SIG-M5 treated with dmso at 0.1 percent for 504 hours (cell line): ENCODE measurements at regions not wholly inside any gene's neighbourhood (a gene's known extent, or its start where the extent isn't known, plus 50 kb on each side); places are given as distances from the start of the nearest gene placed in this dataset.

Experiments
- DNase-seq: peaks from one replicate; lab custom pipeline; 2025; ENCODE audit not compliant: unreplicated experiment; lab: John Stamatoyannopoulos, UW

DNA sequence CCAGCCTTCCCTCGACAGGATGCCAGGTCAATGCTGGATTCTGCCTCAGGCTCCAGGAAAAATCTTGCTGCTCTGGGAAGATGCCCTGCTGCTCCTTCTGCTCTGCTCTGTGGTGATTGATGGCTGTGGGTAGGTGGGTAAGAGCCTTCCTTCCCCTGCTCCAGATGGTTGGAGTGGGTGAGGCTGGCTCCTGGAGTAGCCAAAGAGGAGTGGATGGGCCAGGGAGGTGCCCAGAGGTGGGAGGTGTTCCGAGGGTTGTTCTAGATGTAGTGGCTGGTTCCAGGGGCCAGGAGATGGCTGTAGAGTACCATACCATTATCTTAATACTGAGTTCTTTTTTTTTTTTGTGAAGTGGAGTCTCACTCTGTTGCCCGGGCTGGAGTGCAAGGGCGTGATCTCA is 99.6 kb upstream of the THY1 start:
- no peak for DNase-seq

DNA sequence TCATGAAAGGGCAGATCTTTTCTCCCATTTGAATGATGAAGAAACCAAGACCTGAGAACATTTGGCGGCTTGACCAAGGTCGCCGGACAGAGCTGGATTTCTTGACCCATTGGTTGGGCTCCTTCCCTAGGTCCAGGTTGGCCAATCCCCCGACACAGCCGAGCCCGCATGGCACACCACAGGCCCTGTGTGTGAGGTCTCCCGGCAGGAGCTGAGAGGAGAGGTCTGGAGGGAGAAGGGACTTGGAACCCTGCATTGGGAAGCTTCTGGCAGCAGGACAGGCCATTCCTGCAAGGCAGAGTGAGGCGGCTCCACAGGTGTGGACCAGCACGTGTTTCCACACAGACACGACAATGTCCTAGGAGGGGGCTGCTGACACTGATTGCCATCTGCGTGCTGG is 98.6 kb upstream of the THY1 start:
- no peak for DNase-seq

DNA sequence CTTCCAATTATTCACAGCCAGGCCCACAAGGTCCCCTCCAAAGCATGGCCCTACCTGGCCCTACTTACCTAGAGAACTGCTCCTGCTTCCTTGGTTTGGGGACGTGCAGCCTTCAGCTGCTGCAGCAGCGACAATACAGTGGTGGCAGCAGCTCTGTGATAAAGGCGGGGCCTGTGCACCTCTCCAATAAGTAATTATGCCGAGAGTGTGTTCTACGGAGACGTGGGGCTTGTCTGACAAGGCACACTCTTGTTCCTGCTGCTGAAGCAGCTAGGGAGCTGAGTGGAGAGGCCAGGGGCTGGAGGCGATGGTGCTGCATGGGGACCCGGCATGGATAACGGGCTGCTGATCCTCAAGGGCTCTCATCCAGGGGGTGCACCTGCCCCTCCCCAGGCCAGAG is 98.0 kb upstream of the THY1 start:
- no peak for DNase-seq

DNA sequence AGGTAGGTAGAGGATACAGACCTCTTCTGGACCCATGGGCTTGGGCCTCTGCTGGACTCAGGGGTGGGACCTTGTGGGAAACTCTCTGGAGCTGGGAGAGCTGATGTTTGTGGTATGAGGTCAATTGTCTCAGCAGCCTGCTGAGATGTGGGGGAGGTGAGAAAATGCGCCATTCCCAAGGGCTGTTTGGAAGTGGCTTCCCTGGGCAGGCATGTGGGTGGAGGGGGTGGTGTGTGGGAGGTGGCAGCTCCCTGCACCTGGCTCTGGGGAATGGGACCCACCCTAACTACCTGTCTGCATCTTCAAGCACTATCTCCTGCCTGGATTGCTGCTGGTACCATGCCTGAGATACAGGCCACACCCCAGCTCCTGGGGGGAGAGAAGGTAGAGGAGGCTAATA is 97.4 kb upstream of the THY1 start:
- no peak for DNase-seq

DNA sequence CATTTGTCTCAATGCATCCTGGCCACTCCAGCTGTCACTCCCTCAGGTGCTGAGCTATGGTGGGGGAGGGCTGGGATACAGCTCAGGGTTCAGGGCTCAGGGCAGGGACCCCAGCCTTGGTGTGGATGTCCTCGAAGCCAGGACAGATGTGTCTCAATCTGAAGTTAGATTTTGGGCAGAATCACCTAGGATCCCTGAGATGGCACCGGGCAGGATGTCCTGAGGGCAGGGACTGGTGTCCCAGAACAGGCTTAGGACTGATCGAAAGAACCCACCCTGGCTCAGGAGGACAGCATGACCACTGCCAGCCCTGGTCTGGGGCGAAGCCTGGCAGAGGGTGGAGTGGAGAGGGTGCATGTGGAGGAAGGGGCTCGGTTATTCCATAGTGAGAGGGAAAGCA is 96.8 kb upstream of the THY1 start:
- no peak for DNase-seq

DNA sequence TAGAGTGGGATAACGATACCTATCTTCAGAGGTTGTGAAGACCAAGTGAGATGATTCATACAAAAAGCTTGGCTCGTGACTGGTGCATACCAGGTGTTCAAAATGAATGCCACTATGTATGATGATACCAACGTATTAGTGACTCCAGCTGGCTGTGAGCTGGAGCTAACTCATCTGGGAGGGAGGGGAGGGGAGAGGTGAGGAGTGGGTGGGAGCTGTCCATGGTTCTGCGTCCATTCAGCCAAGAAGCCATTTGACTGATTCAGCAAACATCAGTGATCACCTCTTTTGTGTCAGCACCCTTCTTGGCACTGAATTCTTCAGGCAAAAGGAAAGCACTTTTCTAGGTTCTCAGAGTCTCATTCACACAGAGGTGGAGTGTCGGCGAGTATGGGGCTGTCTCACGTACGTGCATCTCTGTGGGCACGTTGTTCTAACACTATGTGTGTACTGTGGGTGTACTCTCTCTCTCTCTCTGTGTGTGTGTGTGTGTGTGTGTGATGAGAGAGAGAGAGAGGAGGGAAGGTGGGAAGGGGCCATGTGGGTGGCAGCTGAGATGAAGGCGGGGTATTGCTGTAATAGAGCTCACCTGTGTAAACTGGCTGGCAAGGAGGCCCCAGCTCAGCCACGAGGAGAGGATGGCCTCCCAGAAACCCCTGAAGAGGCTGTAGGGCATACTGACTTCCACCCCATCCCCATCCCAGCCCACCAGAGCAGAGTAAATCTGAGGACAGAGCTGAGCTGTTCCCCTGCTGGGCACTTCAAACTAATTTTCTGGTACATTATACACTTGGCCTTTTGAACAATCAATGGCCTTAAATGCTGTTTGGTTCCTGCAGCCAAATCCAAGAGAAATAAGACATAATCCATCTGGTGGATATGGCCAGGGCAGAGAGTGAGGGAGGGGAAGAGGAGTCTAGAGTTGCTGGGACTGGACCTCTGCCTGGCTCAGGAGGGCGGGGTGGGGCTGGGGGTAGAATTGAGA is 96.1 kb upstream of the THY1 start:
- DNase-seq = no peak

DNA sequence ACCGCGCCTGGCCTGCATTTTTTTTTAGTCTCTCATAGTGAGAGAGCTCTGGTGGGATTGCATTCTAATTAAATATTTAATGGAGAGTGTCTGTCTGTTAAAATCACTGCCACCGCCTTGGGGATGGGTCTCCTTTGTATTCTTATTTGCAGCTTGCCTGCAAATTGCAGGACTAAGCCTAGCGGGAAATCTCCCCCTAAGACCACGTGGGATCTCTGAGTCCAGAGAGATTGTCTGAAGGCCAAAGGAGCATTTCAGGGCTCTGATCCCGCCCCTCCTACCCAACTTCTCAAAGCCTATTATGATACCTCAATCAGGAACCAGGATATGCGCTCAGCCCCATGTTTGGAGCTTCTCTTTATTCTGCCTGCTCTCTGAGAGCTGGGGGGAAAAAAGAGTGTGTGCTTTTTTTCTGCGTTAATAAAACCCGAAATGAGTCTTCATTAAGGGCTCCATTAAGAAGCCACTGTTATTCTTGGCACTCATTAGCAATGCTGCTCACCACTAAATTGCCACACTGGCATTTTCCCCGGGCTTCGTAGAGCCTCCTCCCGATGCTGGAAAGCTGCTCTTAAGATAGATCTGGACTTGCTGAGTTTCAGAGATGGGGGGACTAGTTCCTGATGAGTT is 92.9 kb upstream of the THY1 start:
- no peak for DNase-seq

DNA sequence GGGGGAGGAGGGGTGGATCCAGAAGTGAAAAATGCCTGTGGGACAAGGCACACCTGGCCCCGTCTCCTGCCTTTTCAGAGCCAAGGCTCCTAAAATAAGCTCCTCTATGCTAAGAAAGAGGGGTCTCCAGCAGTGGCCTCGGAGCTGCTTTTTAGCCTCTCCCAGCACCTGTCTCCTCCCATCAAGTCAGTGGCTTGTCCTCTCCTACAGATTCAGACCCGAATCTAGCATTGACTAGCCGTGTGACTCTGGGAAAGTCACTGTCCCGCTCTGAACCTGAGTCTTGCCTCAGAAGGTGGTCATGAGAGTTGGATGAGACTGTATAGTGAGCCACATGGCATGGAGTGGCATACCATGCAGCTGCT is 90.8 kb upstream of the THY1 start:
- DNase-seq = no peak

DNA sequence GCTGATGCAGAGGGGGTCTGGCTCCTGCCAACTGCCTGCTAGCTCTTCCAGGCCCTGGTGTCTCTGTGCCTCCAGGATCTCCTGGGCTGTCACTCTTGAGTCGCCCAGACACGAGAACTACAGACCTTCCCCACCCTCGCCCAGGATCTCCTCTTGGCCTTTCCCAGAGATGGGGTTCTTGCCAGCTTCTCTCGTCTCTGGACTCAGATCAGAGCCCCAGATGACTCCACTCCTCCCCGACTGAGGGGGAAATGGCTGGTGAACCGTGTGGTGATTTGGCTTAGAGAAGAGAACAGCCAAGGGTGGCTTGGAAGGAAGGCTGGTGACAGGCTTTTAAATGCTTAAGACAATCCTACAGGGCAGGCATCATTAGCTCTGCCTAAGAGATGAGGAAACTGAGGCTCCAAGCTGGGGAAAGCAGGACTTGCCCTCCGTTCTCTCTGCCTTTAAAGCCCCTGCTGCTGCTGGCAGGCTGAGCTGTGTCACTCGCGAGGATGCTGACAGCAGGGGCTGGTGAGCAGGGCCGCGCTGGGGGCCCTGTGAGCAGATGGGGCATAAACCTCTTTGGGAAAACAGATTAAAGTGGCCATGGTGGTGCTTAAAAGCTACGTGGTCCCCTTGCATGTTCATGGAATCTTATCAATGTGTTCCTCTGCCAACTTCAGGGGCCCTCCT is 90.3 kb upstream of the THY1 start:
- DNase-seq = no peak

DNA sequence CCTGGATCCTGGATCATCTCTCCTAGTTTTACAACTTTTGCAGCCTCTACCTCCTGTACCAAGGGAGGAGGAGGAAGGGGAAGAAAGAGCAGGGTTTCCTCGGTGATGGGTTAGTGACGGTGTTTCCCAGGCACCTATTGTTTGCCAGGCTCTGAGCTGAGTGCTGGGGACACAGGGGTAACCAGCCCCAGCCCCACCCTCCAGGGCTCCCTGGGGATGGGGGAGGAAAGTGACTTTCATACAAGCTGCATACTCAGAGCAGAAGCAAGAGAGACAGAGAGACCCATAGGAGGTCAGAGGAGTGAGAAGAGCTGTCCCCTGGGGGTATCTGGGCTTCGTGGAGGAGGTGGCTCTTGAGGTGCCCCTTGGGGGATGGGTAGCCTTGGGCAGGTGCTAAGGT is 89.4 kb upstream of the THY1 start:
- DNase-seq = no peak

DNA sequence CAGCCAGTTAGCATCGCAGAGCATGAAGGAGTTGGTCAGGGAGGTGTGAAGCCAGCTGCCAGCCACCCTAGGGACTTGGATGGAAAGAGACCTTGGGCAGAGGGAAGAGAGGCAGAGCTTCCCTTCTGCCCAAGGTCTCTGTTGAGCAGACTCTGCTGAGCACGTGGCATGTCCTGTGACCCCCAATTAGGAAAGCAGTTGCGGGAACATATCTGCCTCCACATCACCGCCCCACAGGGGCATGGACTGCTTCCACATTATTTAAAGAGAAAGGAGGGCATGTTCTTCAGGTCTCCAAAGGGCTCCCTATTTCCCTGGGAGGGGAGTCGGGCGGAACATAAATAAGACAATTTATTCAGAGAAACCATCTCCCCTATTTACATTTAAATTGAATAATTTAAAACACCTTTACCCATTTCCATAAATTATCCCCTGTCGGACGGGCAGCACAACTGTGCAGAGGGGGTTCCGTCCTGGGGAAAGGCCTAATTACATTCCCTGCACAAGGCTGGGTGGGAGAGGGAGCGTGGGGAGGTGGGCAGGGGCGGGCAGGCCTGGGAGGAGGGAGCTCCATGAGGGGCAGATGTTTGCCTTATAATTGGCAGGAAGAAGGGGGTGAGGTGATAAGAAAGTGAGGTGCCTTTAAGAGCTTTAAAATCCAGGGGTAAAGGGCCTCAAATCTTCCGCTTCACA is 88.8 kb upstream of the THY1 start:
- no peak for DNase-seq

DNA sequence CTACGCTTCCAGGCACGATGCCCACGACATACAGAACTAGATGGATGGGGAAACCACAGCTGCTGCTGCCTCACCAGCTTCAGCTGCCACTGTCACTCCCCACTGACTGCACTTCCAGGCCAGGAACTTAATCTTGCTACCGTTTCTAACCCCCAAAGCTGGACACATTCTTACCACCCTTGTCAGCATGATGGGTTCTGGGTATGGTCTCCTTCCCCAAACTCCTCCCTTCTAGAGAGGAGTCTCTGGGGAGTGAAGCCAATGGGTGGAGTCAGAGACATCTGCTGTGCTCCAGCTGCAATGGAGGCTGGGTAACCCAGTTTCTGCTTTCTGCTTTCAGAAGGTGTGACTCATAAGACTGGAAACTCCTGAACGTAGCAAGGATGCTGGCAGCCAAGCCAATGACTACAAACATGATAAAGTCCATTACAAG is 87.0 kb upstream of the THY1 start:
- peak; percentile 78 for DNase-seq

DNA sequence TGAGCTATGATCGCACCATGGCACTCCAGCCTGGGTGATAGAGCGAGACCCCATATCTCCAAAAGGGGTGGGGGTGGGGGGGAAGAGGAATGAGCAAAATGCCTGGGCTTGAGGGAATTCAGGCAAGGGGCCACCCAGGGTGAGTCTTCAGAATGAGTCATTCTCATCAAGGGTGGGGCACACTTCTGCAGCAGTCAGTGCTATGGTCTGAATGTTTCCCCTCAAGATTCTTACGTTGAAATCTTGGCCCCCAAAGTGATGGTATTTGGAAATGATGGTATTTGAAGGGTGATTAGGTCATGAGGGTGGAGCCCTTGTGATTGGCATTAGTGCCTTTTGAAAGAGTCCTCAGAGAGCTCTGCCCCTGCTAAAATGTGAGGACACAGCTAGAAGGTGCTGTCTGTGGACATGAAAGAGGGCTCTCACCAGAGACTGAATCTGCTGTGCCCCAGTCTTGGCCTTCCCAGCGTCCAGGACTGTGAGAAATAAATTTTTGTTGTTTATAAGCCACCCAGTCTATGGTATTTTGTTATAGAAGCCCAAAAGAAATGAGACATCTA is 86.4 kb upstream of the THY1 start:
- no peak for DNase-seq

DNA sequence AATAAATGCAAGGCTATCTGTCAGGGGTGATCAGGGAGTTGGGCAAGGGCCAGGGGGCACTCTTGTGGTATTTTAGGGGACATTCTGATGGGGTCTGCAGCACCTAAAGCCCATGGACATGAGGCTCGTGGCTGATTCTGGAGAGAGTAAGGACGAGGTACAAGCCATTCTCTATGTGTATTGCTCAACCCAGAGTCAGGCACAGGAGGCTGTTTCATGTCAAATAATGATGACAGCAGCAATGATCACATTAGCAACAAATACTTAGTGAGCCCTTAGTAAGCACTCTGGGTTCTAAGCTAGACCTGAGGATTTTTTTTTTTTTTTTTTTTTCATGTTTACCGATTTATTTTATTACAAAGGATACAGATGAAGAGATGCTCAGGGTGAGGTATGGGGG is 83.5 kb upstream of the THY1 start:
- no peak for DNase-seq

DNA sequence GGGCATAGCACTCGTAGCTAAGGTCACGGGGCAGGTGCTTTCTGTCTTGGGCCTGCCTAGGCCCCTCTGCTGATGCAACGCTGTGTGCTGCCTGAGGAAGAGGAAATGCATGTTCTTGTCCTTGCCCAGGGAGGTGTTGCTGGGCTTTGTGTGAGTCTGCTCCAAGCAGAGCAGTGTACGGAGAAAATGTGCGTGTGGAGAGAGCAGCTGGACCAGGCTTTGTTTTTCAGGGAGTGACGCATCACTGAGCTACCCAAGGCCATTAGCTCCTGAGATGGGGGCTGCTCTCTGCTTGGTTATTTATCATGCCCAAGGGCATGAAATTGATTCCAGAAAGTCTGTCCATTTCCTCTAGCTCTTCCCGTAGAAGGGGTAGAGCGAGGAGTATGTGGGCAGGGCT is 82.9 kb upstream of the THY1 start:
- DNase-seq = no peak

DNA sequence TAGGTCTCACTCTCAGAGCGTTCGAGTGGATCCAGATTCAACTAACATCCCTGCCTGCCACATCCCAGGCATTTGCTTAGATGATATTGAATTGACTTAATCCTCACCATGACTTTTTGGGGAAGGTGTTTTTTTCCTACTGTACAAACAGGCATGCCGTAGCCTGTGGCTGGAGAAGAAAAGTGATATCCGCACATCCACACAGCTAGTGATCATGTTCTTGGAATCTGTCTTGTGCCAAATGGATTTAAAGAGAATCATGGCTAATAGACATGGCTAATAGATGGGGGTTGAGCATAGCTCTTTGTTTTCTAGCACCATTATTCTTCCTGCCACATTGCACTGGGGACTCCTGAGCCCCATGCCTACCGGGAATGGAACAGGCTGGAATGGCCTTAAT is 82.1 kb upstream of the THY1 start:
- no peak for DNase-seq

DNA sequence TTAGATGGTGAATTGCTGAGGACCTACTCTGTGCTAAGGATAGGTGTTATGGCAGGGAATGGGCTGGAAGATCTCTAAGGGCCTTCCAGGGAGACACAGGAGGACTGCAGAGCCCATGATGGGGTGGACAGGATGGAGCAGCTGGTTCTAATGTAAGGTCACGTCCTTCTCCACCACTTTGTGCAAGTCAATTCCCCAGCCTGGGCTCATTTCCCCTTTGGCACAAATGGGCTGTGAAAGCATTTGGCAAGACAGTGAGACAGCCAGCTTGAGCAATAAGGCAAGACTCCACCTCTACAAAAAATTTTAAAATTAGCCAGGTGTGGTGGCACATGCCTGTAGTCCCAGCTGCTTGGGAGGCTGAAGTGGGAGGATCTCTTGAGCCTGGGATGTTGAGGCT is 81.4 kb upstream of the THY1 start:
- DNase-seq = no peak

DNA sequence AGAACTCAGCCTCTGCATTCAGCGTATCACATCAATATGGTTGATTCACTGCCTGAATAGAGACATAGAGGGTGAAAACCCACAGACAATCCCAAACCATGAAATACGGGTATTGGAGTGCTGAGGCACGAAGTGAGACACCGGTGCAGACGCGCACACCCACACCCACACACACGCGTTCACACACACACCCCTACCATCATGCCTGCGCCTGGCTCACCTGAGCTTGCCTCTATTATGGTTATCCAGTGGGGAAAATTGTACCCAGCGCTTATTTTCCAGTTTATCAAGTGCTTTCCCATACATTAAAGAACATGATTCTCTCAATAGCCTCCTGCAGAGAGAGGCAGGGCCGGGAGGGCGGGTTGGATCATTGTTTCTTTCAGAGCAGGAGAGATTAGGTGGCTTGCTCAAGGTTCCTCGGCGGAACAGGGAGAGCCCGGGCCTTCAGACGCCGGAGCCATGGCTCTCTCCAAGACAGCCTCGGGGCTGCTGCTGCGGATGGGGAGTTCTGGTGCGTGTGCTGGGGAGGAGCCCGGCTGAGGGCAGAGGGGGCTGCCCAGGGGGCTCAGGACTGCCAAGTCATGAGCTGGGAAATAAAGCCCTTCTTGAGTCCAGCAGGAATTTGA is 78.9 kb upstream of the THY1 start:
- no peak for DNase-seq

DNA sequence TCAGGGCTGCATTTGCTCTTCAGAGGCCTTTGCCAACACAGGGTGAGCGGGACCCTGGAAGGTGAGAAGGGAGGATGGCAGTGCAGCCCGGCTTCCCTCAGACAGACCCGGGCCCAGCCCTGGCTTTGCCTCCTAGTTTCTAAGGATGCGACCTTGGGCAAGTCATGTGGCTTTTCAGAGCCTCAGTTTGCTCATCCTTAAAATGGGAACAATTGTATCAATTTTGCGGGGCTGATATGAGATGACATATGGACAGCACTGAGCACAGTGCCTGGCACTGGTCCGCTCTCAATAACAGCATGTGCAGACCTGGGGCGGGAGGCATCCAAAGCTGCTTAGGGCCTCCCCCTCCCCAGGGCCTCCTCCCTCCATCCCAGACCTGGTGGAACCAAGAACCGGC is 74.7 kb upstream of the THY1 start:
- DNase-seq = no peak

DNA sequence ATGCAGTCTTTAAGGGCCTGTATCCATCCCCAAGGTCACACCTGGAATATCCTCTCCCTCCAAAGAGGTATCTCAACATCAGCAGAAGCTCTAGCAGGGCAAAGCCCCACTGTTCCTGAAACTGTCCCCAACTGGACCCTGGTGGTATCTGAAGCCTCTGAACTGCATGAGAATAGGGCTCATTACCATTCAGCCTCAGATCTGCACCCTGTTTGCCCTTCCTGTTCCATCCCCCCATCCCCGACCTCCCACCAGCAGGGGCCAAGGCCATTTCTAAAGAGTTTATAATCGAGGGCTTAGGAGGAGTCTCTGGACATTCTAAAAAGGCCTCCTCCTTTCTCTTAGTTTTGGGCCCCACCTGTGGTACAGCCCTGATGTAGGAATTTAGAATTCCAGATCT is 74.0 kb upstream of the THY1 start:
- DNase-seq = no peak

DNA sequence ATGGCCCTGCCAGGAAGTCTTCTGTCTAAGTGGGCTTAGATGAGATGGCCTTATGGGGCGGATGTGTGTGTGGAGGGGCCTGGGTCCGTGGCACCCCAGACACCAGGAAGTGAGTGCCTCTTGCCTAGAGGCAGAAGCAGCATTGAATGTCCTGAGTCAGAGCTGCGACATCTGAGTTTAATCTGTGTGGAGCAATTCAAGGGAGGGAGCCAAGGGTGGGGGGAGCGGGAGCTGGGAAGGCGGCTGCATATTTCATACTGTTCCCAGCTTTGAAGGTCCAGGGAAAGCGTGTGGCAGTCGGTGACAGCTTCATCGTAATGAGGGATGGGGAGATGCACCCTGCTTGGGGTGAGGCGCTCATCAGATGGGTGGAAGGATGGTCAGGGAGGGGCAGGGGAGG is 73.5 kb upstream of the THY1 start:
- DNase-seq = no peak
